A673 (cell line): ENCODE measurements at regions not wholly inside any gene's neighbourhood (a gene's known extent, or its start where the extent isn't known, plus 50 kb on each side); places are given as distances from the start of the nearest gene placed in this dataset.

Source experiments
- BruUV-seq: library from RNA; stranded (reverse); fragments of 400-500 nt; replicated peaks from 2 replicates; lab custom pipeline; 2021; lab: Mats Ljungman, UMichigan
- CTCF ChIA-PET: fragments of 300-600 bp; sonication (Branson Sonifier 250); formaldehyde crosslinking; loops from one replicate; lab custom pipeline; 2022; ENCODE audit warnings: antibody characterized with exemption; lab: Charles Lee
- POLR2A ChIA-PET: fragments of 300-600 bp; sonication (Branson Sonifier 250); formaldehyde crosslinking; loops from one replicate; lab custom pipeline; 2022; ENCODE audit warnings: antibody characterized with exemption; ENCODE audit not compliant: low non-redundant PET; lab: Charles Lee
- DNase-seq: peaks from one replicate; pipeline ENCODE4 v3.0.0-alpha.2; 2015; ENCODE audit warnings: low spot score
- H3K27ac ChIP-seq: fragments of 200-600 bp; sonication (generic); 2 replicates; pipeline ENCODE4 v1.5.1; 2016; ENCODE audit warnings: mixed run types, low read depth, mild to moderate bottlenecking, mixed read lengths, antibody characterized with exemption, low read length; ENCODE audit not compliant: poor library complexity, severe bottlenecking
- H3K27me3 ChIP-seq: fragments of 200-600 bp; sonication (generic); replicated peaks from 2 replicates; pipeline ENCODE4 v1.6.1; 2017; ENCODE audit warnings: mixed run types, low read depth, mild to moderate bottlenecking, mixed read lengths, antibody characterized with exemption, low read length; ENCODE audit not compliant: insufficient read depth, poor library complexity
- H3K36me3 ChIP-seq: fragments of 200-600 bp; sonication (generic); 2 replicates; pipeline ENCODE4 v1.6.1; 2016; ENCODE audit warnings: mixed run types, mild to moderate bottlenecking, mixed read lengths, antibody characterized with exemption, low read length; ENCODE audit not compliant: insufficient read depth, poor library complexity, severe bottlenecking
- H3K4me1 ChIP-seq: fragments of 200-600 bp; sonication (generic); 2 replicates; pipeline ENCODE4 v1.6.1; 2017; ENCODE audit warnings: mixed run types, mild to moderate bottlenecking, mixed read lengths, antibody characterized with exemption, low read length; ENCODE audit not compliant: insufficient read depth, poor library complexity, severe bottlenecking
- H3K4me3 ChIP-seq: fragments of 200-600 bp; sonication (generic); 2 replicates; pipeline ENCODE4 v1.5.1; 2016; ENCODE audit warnings: low read depth, mixed run types, mild to moderate bottlenecking, mixed read lengths, low read length; ENCODE audit not compliant: poor library complexity, severe bottlenecking
- H3K9me3 ChIP-seq: fragments of 200-600 bp; sonication (generic); 2 replicates; pipeline ENCODE4 v1.6.1; 2016; ENCODE audit warnings: mixed run types, low read depth, mild to moderate bottlenecking, mixed read lengths, antibody characterized with exemption, low read length; ENCODE audit not compliant: poor library complexity, severe bottlenecking
- CTCF ChIP-seq: fragments of 300-800, 200-600 bp; sonication (generic); conservative IDR thresholded peaks from 2 replicates; pipeline ENCODE4 v1.5.1; 2017; ENCODE audit warnings: low read depth, mild to moderate bottlenecking, antibody characterized with exemption, low read length, moderate library complexity, mixed read lengths
- EZH2 ChIP-seq: fragments of 200-600 bp; sonication (generic); IDR thresholded peaks from 2 replicates; pipeline ENCODE4 v1.6.1; 2017; ENCODE audit warnings: borderline replicate concordance, low read depth, mild to moderate bottlenecking, mixed read lengths, antibody characterized with exemption, low read length; ENCODE audit not compliant: poor library complexity, severe bottlenecking
- intact Hi-C: fragments of 100-400 bp; cut with micrococcal nuclease; formaldehyde crosslinking; loops from one replicate; pipeline ENCODE4 v1.10.0; 2022; ENCODE audit not compliant: unreplicated experiment

GRCh38 chr1:91092503-91092902 lies 70.7 kb upstream of the ZNF644 start:
- Histone ChIP-seq H3K4me1 (no peaks in the 10 kb centered on the region), H3K9me3 (no peaks in the 10 kb centered on the region), H3K36me3 (no peaks in the 10 kb centered on the region), H3K27ac (no peak overlapping the region), H3K4me3 (no peak overlapping the region), H3K27me3 (no peaks in the 10 kb centered on the region)
- CTCF ChIA-PET = no interaction called here
- intact Hi-C loops = no loop called here
- TF ChIP-seq EZH2 = no peak
- TF ChIP-seq CTCF = no peak
- no TSS peak for BruUV-seq
- no peak for DNase-seq
- POLR2A ChIA-PET = no interaction called here

GRCh38 chr1:91091812-91092211 lies 70.0 kb upstream of the ZNF644 start:
- TF ChIP-seq CTCF = no peak
- TF ChIP-seq EZH2 = no peak
- no peak overlapping the region for H3K27ac ChIP-seq
- H3K36me3 ChIP-seq = no peaks in the 10 kb centered on the region
- no peaks in the 10 kb centered on the region for H3K4me1 ChIP-seq
- peak; percentile 46 for DNase-seq
- CTCF ChIA-PET = no interaction called here
- H3K4me3 ChIP-seq = no peak overlapping the region
- intact Hi-C loops = no loop called here
- BruUV-seq = no TSS peak
- POLR2A ChIA-PET = no interaction called here
- no peaks in the 10 kb centered on the region for H3K9me3 ChIP-seq
- H3K27me3 ChIP-seq = no peaks in the 10 kb centered on the region

- no peak overlapping the region for H3K27ac ChIP-seq
- CTCF ChIA-PET = no interaction called here
- no TSS peak for BruUV-seq
Measured at GRCh38 chr1:91080650-91081049, 58.8 kb upstream of the ZNF644 start.

More at GRCh38 chr1:91080650-91081049, 58.8 kb upstream of the ZNF644 start:
- intact Hi-C loops = no loop called here
- Histone ChIP-seq H3K4me1 (peaks cover 8% of the 10 kb centered on the region), H3K36me3 (no peaks in the 10 kb centered on the region), H3K9me3 (no peaks in the 10 kb centered on the region), H3K27me3 (no peaks in the 10 kb centered on the region), H3K4me3 (no peak overlapping the region)
- POLR2A ChIA-PET = interaction anchor here (0.6 kb wide), 1 partner anchor 62 kb away, joined by 3 read pairs; no protein-coding TSS in a partner anchor
- no peak for DNase-seq
- TF ChIP-seq CTCF (no peak), EZH2 (no peak)
